ENCODE measurements at regions not wholly inside any gene's neighbourhood (a gene's known extent, or its start where the extent isn't known, plus 50 kb on each side); places are given as distances from the start of the nearest gene placed in this dataset.

GRCh38 chr1:4532656-4533055 lies 121.8 kb upstream of the AJAP1 start:
- Mint-ChIP-seq H3K4me3 (no peak overlapping the region), H3K9me3 (no peaks in the 10 kb centered on the region), H3K36me3 (ENCODE audit: low read depth) (no peaks in the 10 kb centered on the region), H3K4me1 (ENCODE audit: low read depth) (no peaks in the 10 kb centered on the region), H3K27ac (no peak overlapping the region), H3K27me3 (ENCODE audit: insufficient read depth) (peaks cover 3% of the 10 kb centered on the region)
- no peak for DNase-seq (ENCODE audit: low spot score)
- intact Hi-C loops (cut with micrococcal nuclease): no loop called here

GRCh38 chr1:4546911-4547310 lies 107.5 kb upstream of the AJAP1 start:
- H3K9me3 Mint-ChIP-seq: peaks cover 4% of the 10 kb centered on the region
- no peak for DNase-seq (ENCODE audit: low spot score)
- no peaks in the 10 kb centered on the region for H3K4me1 Mint-ChIP-seq (ENCODE audit: low read depth)
- H3K27me3 Mint-ChIP-seq (ENCODE audit: insufficient read depth): no peaks in the 10 kb centered on the region
- H3K36me3 Mint-ChIP-seq (ENCODE audit: low read depth): no peaks in the 10 kb centered on the region
- no peak overlapping the region for H3K4me3 Mint-ChIP-seq
- intact Hi-C loops (cut with micrococcal nuclease): no loop called here
- no peak overlapping the region for H3K27ac Mint-ChIP-seq

DNA sequence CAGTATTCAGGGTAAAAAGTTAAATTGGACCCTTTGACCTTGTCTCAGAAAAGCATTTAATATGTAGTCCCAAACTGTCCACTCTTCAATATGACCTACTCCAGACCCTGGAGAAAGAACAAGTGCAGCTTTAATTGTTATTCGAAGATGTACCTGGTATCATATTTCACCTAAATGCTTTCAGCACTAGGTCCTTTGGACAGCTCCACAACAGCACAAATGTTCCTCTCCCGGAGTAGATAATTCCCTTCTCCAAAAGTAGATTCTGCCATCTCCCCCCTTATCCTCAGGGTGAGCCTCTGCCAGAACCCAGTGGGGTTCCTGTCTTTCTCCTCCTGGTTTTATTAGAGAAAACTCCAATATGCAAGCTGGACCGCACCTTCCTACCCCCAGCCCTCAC lies 104.5 kb upstream of the AJAP1 start:
- no peaks in the 10 kb centered on the region for H3K9me3 Mint-ChIP-seq
- H3K27ac Mint-ChIP-seq: no peak overlapping the region
- DNase-seq (ENCODE audit: low spot score): no peak
- H3K27me3 Mint-ChIP-seq (ENCODE audit: insufficient read depth): no peaks in the 10 kb centered on the region
- H3K4me1 Mint-ChIP-seq (ENCODE audit: low read depth): no peaks in the 10 kb centered on the region
- H3K36me3 Mint-ChIP-seq (ENCODE audit: low read depth): no peaks in the 10 kb centered on the region
- intact Hi-C loops (cut with micrococcal nuclease): no loop called here
- H3K4me3 Mint-ChIP-seq: no peak overlapping the region

DNA sequence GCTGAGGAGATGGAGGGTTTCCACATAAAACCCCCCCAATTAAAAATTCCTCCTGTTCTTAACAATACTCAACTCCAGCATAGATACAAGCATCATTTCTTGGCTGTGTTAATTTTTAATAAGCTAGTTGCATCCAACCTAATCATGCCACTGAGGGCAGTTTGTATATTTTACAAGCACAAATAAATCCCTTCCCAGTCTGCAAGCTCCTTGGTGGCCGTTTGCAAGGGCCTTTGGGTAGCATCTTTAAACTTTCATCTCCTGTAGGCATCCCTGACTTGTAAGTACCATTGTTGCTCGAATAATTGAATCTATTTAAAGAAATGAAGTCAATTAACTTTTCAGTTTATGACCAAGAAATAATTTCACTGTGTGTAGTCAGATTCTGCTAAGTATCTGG lies 103.5 kb upstream of the AJAP1 start:
- DNase-seq (ENCODE audit: low spot score): no peak
- Mint-ChIP-seq H3K4me1 (ENCODE audit: low read depth) (no peaks in the 10 kb centered on the region), H3K36me3 (ENCODE audit: low read depth) (no peaks in the 10 kb centered on the region), H3K27ac (no peak overlapping the region), H3K4me3 (no peak overlapping the region), H3K9me3 (no peaks in the 10 kb centered on the region), H3K27me3 (ENCODE audit: insufficient read depth) (no peaks in the 10 kb centered on the region)
- intact Hi-C loops (cut with micrococcal nuclease): no loop called here

DNA sequence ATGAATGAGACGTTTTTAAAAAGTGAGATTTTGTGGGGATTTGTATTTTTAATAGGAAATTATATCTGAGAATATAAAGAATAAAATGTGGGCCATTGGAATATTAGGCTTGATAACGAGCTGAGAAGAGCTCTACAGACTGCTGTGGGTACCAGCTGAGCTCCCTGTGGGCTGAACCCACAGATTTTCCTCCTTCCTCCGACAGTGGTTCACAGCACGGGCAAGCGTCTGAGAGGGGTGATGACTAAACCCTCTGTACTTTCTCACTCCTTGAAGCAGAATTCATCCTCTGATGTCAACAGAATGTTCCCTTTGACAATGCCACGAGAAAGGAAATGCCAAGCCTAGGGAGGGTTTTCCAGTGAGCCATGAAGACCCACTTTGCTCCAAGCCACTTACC lies 102.7 kb upstream of the AJAP1 start:
- intact Hi-C loops (cut with micrococcal nuclease): no loop called here
- H3K27ac Mint-ChIP-seq: no peak overlapping the region
- H3K27me3 Mint-ChIP-seq (ENCODE audit: insufficient read depth): no peaks in the 10 kb centered on the region

DNA sequence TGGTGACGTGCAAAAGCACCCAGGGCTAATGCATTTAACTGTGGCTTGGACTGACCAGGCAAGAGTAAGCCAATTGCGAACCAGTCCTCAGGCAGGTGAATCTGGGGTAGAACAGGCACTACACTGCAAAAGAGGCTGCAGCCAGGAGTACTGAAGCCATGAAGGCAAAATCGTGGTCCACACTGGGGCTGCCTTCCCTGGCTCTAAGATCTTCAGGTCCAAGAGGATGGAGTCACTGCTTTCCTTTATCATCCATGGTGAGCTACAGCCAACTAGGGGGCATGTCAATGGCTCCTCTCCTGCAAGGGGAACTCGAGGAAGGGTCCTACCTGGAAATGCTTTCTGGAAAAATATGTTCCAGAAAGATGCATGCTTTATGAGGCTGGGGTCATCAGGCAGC lies 100.6 kb upstream of the AJAP1 start:
- Mint-ChIP-seq H3K4me1 (ENCODE audit: low read depth) (no peaks in the 10 kb centered on the region), H3K9me3 (no peaks in the 10 kb centered on the region), H3K36me3 (ENCODE audit: low read depth) (no peaks in the 10 kb centered on the region), H3K27ac (no peak overlapping the region), H3K27me3 (ENCODE audit: insufficient read depth) (no peaks in the 10 kb centered on the region), H3K4me3 (no peak overlapping the region)
- no peak for DNase-seq (ENCODE audit: low spot score)
- intact Hi-C loops (cut with micrococcal nuclease): no loop called here

More for the DNA sequence above, 102.7 kb upstream of the AJAP1 start:
- Mint-ChIP-seq H3K4me1 (ENCODE audit: low read depth) (no peaks in the 10 kb centered on the region), H3K9me3 (no peaks in the 10 kb centered on the region), H3K36me3 (ENCODE audit: low read depth) (no peaks in the 10 kb centered on the region), H3K4me3 (no peak overlapping the region)
- DNase-seq (ENCODE audit: low spot score): no peak

GRCh38 chr1:4554271-4554865 lies 100.0 kb upstream of the AJAP1 start:
- DNase-seq (ENCODE audit: low spot score): no peak
- Mint-ChIP-seq H3K36me3 (ENCODE audit: low read depth) (no peaks in the 10 kb centered on the region), H3K27me3 (ENCODE audit: insufficient read depth) (no peaks in the 10 kb centered on the region), H3K27ac (no peak overlapping the region), H3K4me3 (no peak overlapping the region), H3K4me1 (ENCODE audit: low read depth) (no peaks in the 10 kb centered on the region), H3K9me3 (no peaks in the 10 kb centered on the region)
- intact Hi-C loops (cut with micrococcal nuclease): no loop called here

GRCh38 chr1:4557949-4558348 lies 96.5 kb upstream of the AJAP1 start:
- H3K27me3 Mint-ChIP-seq (ENCODE audit: insufficient read depth): peaks cover 2% of the 10 kb centered on the region
- no peak for DNase-seq (ENCODE audit: low spot score)
- H3K9me3 Mint-ChIP-seq: no peaks in the 10 kb centered on the region
- no peak overlapping the region for H3K4me3 Mint-ChIP-seq
- intact Hi-C loops (cut with micrococcal nuclease): no loop called here
- H3K27ac Mint-ChIP-seq: no peak overlapping the region
- no peaks in the 10 kb centered on the region for H3K4me1 Mint-ChIP-seq (ENCODE audit: low read depth)
- no peaks in the 10 kb centered on the region for H3K36me3 Mint-ChIP-seq (ENCODE audit: low read depth)

GRCh38 chr1:4561205-4561604 lies 93.2 kb upstream of the AJAP1 start:
- H3K36me3 Mint-ChIP-seq (ENCODE audit: low read depth): no peaks in the 10 kb centered on the region
- no peaks in the 10 kb centered on the region for H3K9me3 Mint-ChIP-seq
- no peak overlapping the region for H3K4me3 Mint-ChIP-seq
- intact Hi-C loops (cut with micrococcal nuclease): no loop called here
- H3K4me1 Mint-ChIP-seq (ENCODE audit: low read depth): no peaks in the 10 kb centered on the region
- DNase-seq (ENCODE audit: low spot score): no peak
- H3K27ac Mint-ChIP-seq: no peak overlapping the region
- peaks cover 2% of the 10 kb centered on the region for H3K27me3 Mint-ChIP-seq (ENCODE audit: insufficient read depth)

DNA sequence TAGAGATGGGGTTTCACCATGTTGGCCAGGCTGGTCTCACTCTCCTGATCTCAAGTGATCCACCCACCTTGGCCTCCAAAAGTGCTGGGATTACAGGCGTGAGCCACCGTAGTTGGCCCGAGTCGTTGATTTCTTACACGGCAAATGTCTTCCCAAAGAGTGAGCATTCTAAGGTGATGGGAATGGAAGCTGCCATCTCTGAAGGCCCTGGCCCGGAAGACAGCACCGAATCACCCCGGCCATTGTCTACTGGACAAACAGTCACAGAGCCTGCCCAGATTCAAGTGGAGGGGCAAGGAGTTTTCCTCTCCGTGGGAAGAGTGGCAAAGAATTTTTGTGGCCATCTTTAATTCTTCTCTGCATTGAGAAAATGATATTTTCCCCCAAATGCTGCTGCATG lies 92.1 kb upstream of the AJAP1 start:
- H3K27me3 Mint-ChIP-seq (ENCODE audit: insufficient read depth): peaks cover 2% of the 10 kb centered on the region
- intact Hi-C loops (cut with micrococcal nuclease): no loop called here
- H3K27ac Mint-ChIP-seq: no peak overlapping the region
- H3K9me3 Mint-ChIP-seq: no peaks in the 10 kb centered on the region
- H3K4me3 Mint-ChIP-seq: no peak overlapping the region
- no peaks in the 10 kb centered on the region for H3K4me1 Mint-ChIP-seq (ENCODE audit: low read depth)
- no peaks in the 10 kb centered on the region for H3K36me3 Mint-ChIP-seq (ENCODE audit: low read depth)
- no peak for DNase-seq (ENCODE audit: low spot score)

DNA sequence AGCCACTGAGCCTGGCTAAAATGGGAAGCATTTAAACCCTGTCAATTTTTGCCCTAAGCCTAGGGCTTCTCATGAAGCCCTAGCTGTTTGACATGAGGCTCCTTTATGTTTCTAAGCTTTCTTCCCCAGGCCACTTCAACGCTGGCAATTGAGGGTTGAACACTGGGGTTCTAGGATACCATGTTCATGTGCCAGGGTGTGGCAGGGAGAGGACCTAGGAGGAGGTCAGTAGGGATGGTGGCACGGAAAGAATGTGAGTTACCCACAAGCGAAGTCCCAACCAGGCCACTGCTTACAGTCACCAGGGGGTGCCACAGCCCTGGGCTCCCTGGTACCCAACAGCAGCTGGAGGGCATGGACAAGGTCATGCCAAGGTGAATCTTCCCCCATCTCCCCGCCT lies 90.8 kb upstream of the AJAP1 start:
- Mint-ChIP-seq H3K36me3 (ENCODE audit: low read depth) (no peaks in the 10 kb centered on the region), H3K4me1 (ENCODE audit: low read depth) (no peaks in the 10 kb centered on the region), H3K4me3 (no peak overlapping the region), H3K27ac (no peak overlapping the region), H3K9me3 (no peaks in the 10 kb centered on the region), H3K27me3 (ENCODE audit: insufficient read depth) (peaks cover 2% of the 10 kb centered on the region)
- no peak for DNase-seq (ENCODE audit: low spot score)
- intact Hi-C loops (cut with micrococcal nuclease): no loop called here

- intact Hi-C loops (cut with micrococcal nuclease): no loop called here
- Mint-ChIP-seq H3K27me3 (ENCODE audit: insufficient read depth) (peaks cover 2% of the 10 kb centered on the region), H3K4me1 (ENCODE audit: low read depth) (no peaks in the 10 kb centered on the region), H3K27ac (no peak overlapping the region), H3K9me3 (no peaks in the 10 kb centered on the region), H3K36me3 (ENCODE audit: low read depth) (no peaks in the 10 kb centered on the region), H3K4me3 (no peak overlapping the region)
- no peak for DNase-seq (ENCODE audit: low spot score)
Measured at GRCh38 chr1:4564051-4564450, 90.4 kb upstream of the AJAP1 start.

GRCh38 chr1:4565166-4565565 lies 89.2 kb upstream of the AJAP1 start:
- Mint-ChIP-seq H3K4me1 (ENCODE audit: low read depth) (no peaks in the 10 kb centered on the region), H3K27ac (no peak overlapping the region), H3K4me3 (no peak overlapping the region), H3K36me3 (ENCODE audit: low read depth) (no peaks in the 10 kb centered on the region), H3K9me3 (no peaks in the 10 kb centered on the region), H3K27me3 (ENCODE audit: insufficient read depth) (no peaks in the 10 kb centered on the region)
- intact Hi-C loops (cut with micrococcal nuclease): no loop called here
- DNase-seq (ENCODE audit: low spot score): no peak

GRCh38 chr1:4565801-4566449 lies 88.5 kb upstream of the AJAP1 start:
- Mint-ChIP-seq H3K4me3 (no peak overlapping the region), H3K27ac (no peak overlapping the region), H3K4me1 (ENCODE audit: low read depth) (no peaks in the 10 kb centered on the region), H3K27me3 (ENCODE audit: insufficient read depth) (no peaks in the 10 kb centered on the region), H3K9me3 (no peaks in the 10 kb centered on the region), H3K36me3 (ENCODE audit: low read depth) (no peaks in the 10 kb centered on the region)
- intact Hi-C loops (cut with micrococcal nuclease): no loop called here
- no peak for DNase-seq (ENCODE audit: low spot score)

All from activated T-helper 1 cell treated with anti-CD3 and anti-CD28 coated beads, Interleukin-12 subunit alpha, Interleukin-12 subunit beta, Interleukin-2, Interleukin-4 antibody, amounts not matched to agents 30 ng/mL and 10 ng/mL and 1 ng/mL, durations not matched to agents 14 hours and 24 hours and 36 hours (primary cell).